Neural cell (in vitro differentiated cells): ENCODE measurements at regions not wholly inside any gene's neighbourhood (a gene's known extent, or its start where the extent isn't known, plus 50 kb on each side); places are given as distances from the start of the nearest gene placed in this dataset.

Experiments
- H2AFZ ChIP-seq: fragments of 200-600, 300-800 bp; sonication (generic), shearing (Covaris generic); 2 replicates; pipeline ENCODE4 v1.6.0; 2014; ENCODE audit warnings: low read depth, mild to moderate bottlenecking, antibody characterized with exemption, low read length, moderate library complexity
- H3F3A ChIP-seq: fragments of 200-600 bp; shearing (Covaris generic); 2 replicates; pipeline ENCODE4 v1.6.1; 2016; ENCODE audit warnings: mild to moderate bottlenecking, moderate library complexity, mixed read lengths, antibody characterized with exemption, low read length; ENCODE audit not compliant: insufficient read depth, poor library complexity, severe bottlenecking
- H3K27ac ChIP-seq: fragments of 200-600, 300-800 bp; sonication (generic), shearing (Covaris generic); 2 replicates; pipeline ENCODE4 v1.5.1; 2014; ENCODE audit warnings: mild to moderate bottlenecking, low read length, moderate library complexity
- H3K27me3 ChIP-seq: fragments of 300-800, 200-600 bp; sonication (generic), shearing (Covaris generic); 2 replicates; pipeline ENCODE4 v1.6.0; 2014; ENCODE audit warnings: mild to moderate bottlenecking, low read depth, low read length, moderate library complexity; ENCODE audit not compliant: insufficient read depth
- H3K36me3 ChIP-seq: fragments of 300-800, 200-600 bp; sonication (generic), shearing (Covaris generic); 2 replicates; pipeline ENCODE4 v1.5.1; 2014; ENCODE audit warnings: mild to moderate bottlenecking, antibody characterized with exemption, low read length, moderate library complexity; ENCODE audit not compliant: insufficient read depth
- H3K4me2 ChIP-seq: fragments of 300-800, 200-600 bp; sonication (generic), shearing (Covaris generic); 2 replicates; pipeline ENCODE4 v1.6.0; 2014; ENCODE audit warnings: mild to moderate bottlenecking, low read length
- H3K4me3 ChIP-seq: fragments of 300-800, 200-600 bp; sonication (generic), shearing (Covaris generic); 2 replicates; pipeline ENCODE4 v1.5.1; 2014; ENCODE audit warnings: mild to moderate bottlenecking, low read length, moderate library complexity
- H3K79me2 ChIP-seq: fragments of 200-600 bp; shearing (Covaris generic); replicated peaks from 2 replicates; pipeline ENCODE4 v1.6.0; 2014; ENCODE audit warnings: mild to moderate bottlenecking, low read length, moderate library complexity; ENCODE audit not compliant: insufficient read depth
- H3K9ac ChIP-seq: fragments of 300-800, 200-600 bp; sonication (generic), shearing (Covaris generic); 2 replicates; pipeline ENCODE4 v1.6.1; 2016; ENCODE audit warnings: mild to moderate bottlenecking, low read length, mixed read lengths
- H3K9me2 ChIP-seq: fragments of 200-600 bp; shearing (Covaris generic); 2 replicates; pipeline ENCODE4 v1.6.1; 2016; ENCODE audit warnings: mild to moderate bottlenecking, low read length, mixed read lengths; ENCODE audit not compliant: insufficient read depth
- H3K9me3 ChIP-seq: fragments of 200-600, 300-800 bp; sonication (generic), shearing (Covaris generic); 2 replicates; pipeline ENCODE4 v1.6.1; 2016; ENCODE audit warnings: mild to moderate bottlenecking, mixed run types, low read length, moderate library complexity, mixed read lengths
- H4K20me1 ChIP-seq: fragments of 200-600 bp; shearing (Covaris generic); 2 replicates; pipeline ENCODE4 v1.6.1; 2016; ENCODE audit warnings: mild to moderate bottlenecking, mixed run types; ENCODE audit not compliant: insufficient read depth
- CTCF ChIP-seq: fragments of 450-650 bp; IDR thresholded peaks from 2 replicates; pipeline ENCODE4 v1.5.1; 2014; ENCODE audit warnings: antibody characterized with exemption, mild to moderate bottlenecking, moderate library complexity; ENCODE audit not compliant: poor library complexity, severe bottlenecking
- EP300 ChIP-seq: fragments of 450-650 bp; conservative IDR thresholded peaks from 2 replicates; pipeline ENCODE4 v1.6.1; 2014; ENCODE audit warnings: antibody characterized with exemption, mild to moderate bottlenecking, moderate library complexity; ENCODE audit not compliant: poor library complexity, severe bottlenecking
- MXI1 ChIP-seq: fragments of 450-650 bp; conservative IDR thresholded peaks from 2 replicates; pipeline ENCODE4 v1.6.1; 2014; ENCODE audit warnings: antibody characterized with exemption, mild to moderate bottlenecking; ENCODE audit not compliant: poor library complexity, severe bottlenecking
- POLR2AphosphoS5 ChIP-seq: IDR thresholded peaks from 2 replicates; pipeline ENCODE4 v1.6.1; 2012
- RAD21 ChIP-seq: fragments of 450-650 bp; conservative IDR thresholded peaks from 2 replicates; pipeline ENCODE4 v1.6.1; 2014; ENCODE audit warnings: antibody characterized with exemption, mild to moderate bottlenecking, moderate library complexity
- REST ChIP-seq: IDR thresholded peaks from 2 replicates; pipeline ENCODE4 v1.6.1; 2012; ENCODE audit warnings: borderline replicate concordance
- TAF1 ChIP-seq: IDR thresholded peaks from 2 replicates; pipeline ENCODE4 v1.6.1; 2012; ENCODE audit warnings: low read depth

- no peak for TF ChIP-seq REST
Observed at GRCh38 chr4:33088713-33089112, 2368.5 kb downstream of the PCDH7 start (continued).

- no peaks in the 10 kb centered on the region for H3K9me2 ChIP-seq
- no peaks in the 10 kb centered on the region for H3K79me2 ChIP-seq
- no peak overlapping the region for H3K4me2 ChIP-seq
- no peak overlapping the region for H3K4me3 ChIP-seq
- no peaks in the 10 kb centered on the region for H4K20me1 ChIP-seq
- H3K9ac ChIP-seq, result no peak overlapping the region
- no peaks in the 10 kb centered on the region for H3K9me3 ChIP-seq
- TF ChIP-seq POLR2AphosphoS5 (no peak), RAD21 (no peak), MXI1 (no peak), TAF1 (no peak), REST (no peak), EP300 (no peak)
- no peaks in the 10 kb centered on the region for H3F3A ChIP-seq
- no peaks in the 10 kb centered on the region for H3K36me3 ChIP-seq
- H3K27me3 ChIP-seq, result no peaks in the 10 kb centered on the region
- no peak overlapping the region for H3K27ac ChIP-seq
- H2AFZ ChIP-seq, result no peak overlapping the region
Observed at GRCh38 chr4:33090910-33091309, 2370.7 kb downstream of the PCDH7 start.

GRCh38 chr4:33091961-33092360 lies 2371.8 kb downstream of the PCDH7 start:
- H3K4me3 ChIP-seq, result no peak overlapping the region
- no peaks in the 10 kb centered on the region for H3F3A ChIP-seq
- no peaks in the 10 kb centered on the region for H3K36me3 ChIP-seq
- no peak overlapping the region for H3K4me2 ChIP-seq
- H3K27ac ChIP-seq, result no peak overlapping the region
- no peak overlapping the region for H3K9ac ChIP-seq
- TF ChIP-seq CTCF (no peak), TAF1 (no peak), EP300 (no peak)
- no peaks in the 10 kb centered on the region for H3K9me3 ChIP-seq
- H3K79me2 ChIP-seq, result no peaks in the 10 kb centered on the region
- no peaks in the 10 kb centered on the region for H3K9me2 ChIP-seq
- no peaks in the 10 kb centered on the region for H3K27me3 ChIP-seq
- no peaks in the 10 kb centered on the region for H4K20me1 ChIP-seq
- H2AFZ ChIP-seq, result no peak overlapping the region
